SK-N-SH treated with all-trans-retinoic acid at 6 μM for 48 hours (cell line): ENCODE measurements at regions not wholly inside any gene's neighbourhood (a gene's known extent, or its start where the extent isn't known, plus 50 kb on each side); places are given as distances from the start of the nearest gene placed in this dataset.

Experiments
- CSRNP3 ChIP-seq: fragments of 250-450 bp; sonication (Bioruptor Pico); IDR thresholded peaks from 2 replicates; pipeline ENCODE4 v1.5.1; 2021; ENCODE audit warnings: mild to moderate bottlenecking, moderate library complexity
- GLIS3 ChIP-seq: fragments of 250-450 bp; sonication (Bioruptor Pico); IDR thresholded peaks from 2 replicates; pipeline ENCODE4 v1.5.0; 2020; ENCODE audit warnings: mild to moderate bottlenecking, moderate library complexity
- OSR1 ChIP-seq: fragments of 250-450 bp; sonication (Bioruptor Pico); IDR thresholded peaks from 2 replicates; pipeline ENCODE4 v1.8.0; 2022; ENCODE audit warnings: moderate library complexity, mild to moderate bottlenecking, inconsistent platforms
- PATZ1 ChIP-seq: fragments of 250-450 bp; sonication (Bioruptor Pico); IDR thresholded peaks from 2 replicates; pipeline ENCODE4 v1.8.0; 2020; ENCODE audit warnings: mild to moderate bottlenecking, moderate library complexity, borderline replicate concordance
- PPARA ChIP-seq: fragments of 250-450 bp; sonication (Bioruptor Pico); IDR thresholded peaks from 2 replicates; pipeline ENCODE4 v1.5.0; 2020; ENCODE audit warnings: mild to moderate bottlenecking, borderline replicate concordance
- RARB ChIP-seq: fragments of 250-450 bp; sonication (Bioruptor Pico); IDR thresholded peaks from 2 replicates; pipeline ENCODE4 v1.8.0; 2021; ENCODE audit warnings: mild to moderate bottlenecking, moderate library complexity
- SNAI2 ChIP-seq: fragments of 250-450 bp; sonication (Bioruptor Pico); IDR thresholded peaks from 2 replicates; pipeline ENCODE4 v1.5.0; 2020; ENCODE audit warnings: mild to moderate bottlenecking, moderate library complexity
- TCF4 ChIP-seq: fragments of 250-450 bp; sonication (Bioruptor Pico); IDR thresholded peaks from 2 replicates; pipeline ENCODE4 v1.8.0; 2021; ENCODE audit warnings: mild to moderate bottlenecking, moderate library complexity, borderline replicate concordance
- TOX ChIP-seq: fragments of 250-450 bp; sonication (Bioruptor Pico); IDR thresholded peaks from 2 replicates; pipeline ENCODE4 v1.8.0; 2021; ENCODE audit warnings: mild to moderate bottlenecking, moderate library complexity, borderline replicate concordance
- TSHZ2 ChIP-seq: fragments of 250-450 bp; sonication (Bioruptor Pico); IDR thresholded peaks from 2 replicates; pipeline ENCODE4 v1.5.0; 2020; ENCODE audit warnings: mild to moderate bottlenecking, moderate library complexity
- ZFP3 ChIP-seq: fragments of 250-450 bp; sonication (Bioruptor Pico); IDR thresholded peaks from 2 replicates; pipeline ENCODE4 v1.5.0; 2020; ENCODE audit warnings: mild to moderate bottlenecking, moderate library complexity
- ZFP30 ChIP-seq: fragments of 450-650 bp; formaldehyde crosslinking; IDR thresholded peaks from 2 replicates; pipeline ENCODE4 v1.5.0; 2022; ENCODE audit warnings: mild to moderate bottlenecking, moderate library complexity

- TF ChIP-seq CSRNP3 (CRISPR knock-in tag) (no peak), PPARA (CRISPR knock-in tag) (no peak), PATZ1 (no peak), ZFP30 (CRISPR knock-in tag) (no peak), OSR1 (CRISPR knock-in tag) (no peak), TSHZ2 (CRISPR knock-in tag) (no peak), GLIS3 (CRISPR knock-in tag) (no peak), TOX (CRISPR knock-in tag) (no peak), ZFP3 (CRISPR knock-in tag) (no peak), SNAI2 (CRISPR knock-in tag) (no peak), TCF4 (CRISPR knock-in tag) (no peak), RARB (CRISPR knock-in tag) (no peak)
These were observed 159.6 kb upstream of the PROK2 start for GRCh38 chr3:71944482-71945065.
